Progenitor cell of endocrine pancreas (in vitro differentiated cells): ENCODE measurements at regions not wholly inside any gene's neighbourhood (a gene's known extent, or its start where the extent isn't known, plus 50 kb on each side); places are given as distances from the start of the nearest gene placed in this dataset.

Source experiments
- DNase-seq: peaks from one replicate; pipeline ENCODE4 v3.0.0; 2021; ENCODE audit warnings: low spot score; ENCODE audit not compliant: unreplicated experiment
- H3K27ac Mint-ChIP-seq: 2 replicates; pipeline ENCODE4 v1.8.0; 2021; ENCODE audit warnings: mild to moderate bottlenecking, moderate library complexity, mixed read lengths
- H3K27me3 Mint-ChIP-seq: 2 replicates; pipeline ENCODE4 v1.8.0; 2021; ENCODE audit warnings: mixed read lengths
- H3K36me3 Mint-ChIP-seq: 2 replicates; pipeline ENCODE4 v1.8.0; 2022; ENCODE audit warnings: mixed read lengths; ENCODE audit not compliant: insufficient read depth
- H3K4me1 Mint-ChIP-seq: 2 replicates; pipeline ENCODE4 v1.8.0; 2021; ENCODE audit warnings: low read depth, mixed read lengths
- H3K4me3 Mint-ChIP-seq: 2 replicates; pipeline ENCODE4 v1.8.0; 2021; ENCODE audit warnings: low read depth, mild to moderate bottlenecking, moderate library complexity, mixed read lengths
- H3K9me3 Mint-ChIP-seq: 2 replicates; pipeline ENCODE4 v1.8.0; 2021; ENCODE audit warnings: low read depth, mixed read lengths
- TF ChIP-seq, protein P1 (sequence below): fragments of 200-600 bp; sonication (generic); IDR thresholded peaks from one replicate; pipeline ENCODE4 v1.5.0; 2021; ENCODE audit warnings: antibody characterized with exemption, mild to moderate bottlenecking; ENCODE audit not compliant: unreplicated experiment

DNA sequence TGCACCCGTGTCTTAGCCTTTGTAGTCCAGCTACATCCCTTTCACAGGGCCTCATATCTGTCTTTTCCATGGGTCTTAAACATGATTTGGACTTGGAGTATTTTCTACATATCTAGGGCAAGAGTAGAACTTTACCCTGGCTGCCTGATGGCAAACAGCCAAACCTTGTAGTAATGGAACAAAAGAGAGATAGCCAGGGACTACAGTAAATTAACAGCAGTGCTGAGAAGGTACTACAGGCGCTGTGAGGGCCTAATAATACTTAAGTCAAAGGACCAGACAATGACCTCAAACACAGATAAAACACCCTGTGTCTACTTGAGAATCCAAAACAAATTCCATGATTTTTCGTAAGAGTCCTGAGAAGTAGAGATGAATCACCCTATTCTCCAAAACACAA lies 111.0 kb upstream of the WDR17 start:
- peaks cover 4% of the 10 kb centered on the region for H3K4me1 Mint-ChIP-seq
- no peaks in the 10 kb centered on the region for H3K36me3 Mint-ChIP-seq
- DNase-seq = no peak
- H3K4me3 Mint-ChIP-seq = no peak overlapping the region
- TF ChIP-seq, protein P1, sequence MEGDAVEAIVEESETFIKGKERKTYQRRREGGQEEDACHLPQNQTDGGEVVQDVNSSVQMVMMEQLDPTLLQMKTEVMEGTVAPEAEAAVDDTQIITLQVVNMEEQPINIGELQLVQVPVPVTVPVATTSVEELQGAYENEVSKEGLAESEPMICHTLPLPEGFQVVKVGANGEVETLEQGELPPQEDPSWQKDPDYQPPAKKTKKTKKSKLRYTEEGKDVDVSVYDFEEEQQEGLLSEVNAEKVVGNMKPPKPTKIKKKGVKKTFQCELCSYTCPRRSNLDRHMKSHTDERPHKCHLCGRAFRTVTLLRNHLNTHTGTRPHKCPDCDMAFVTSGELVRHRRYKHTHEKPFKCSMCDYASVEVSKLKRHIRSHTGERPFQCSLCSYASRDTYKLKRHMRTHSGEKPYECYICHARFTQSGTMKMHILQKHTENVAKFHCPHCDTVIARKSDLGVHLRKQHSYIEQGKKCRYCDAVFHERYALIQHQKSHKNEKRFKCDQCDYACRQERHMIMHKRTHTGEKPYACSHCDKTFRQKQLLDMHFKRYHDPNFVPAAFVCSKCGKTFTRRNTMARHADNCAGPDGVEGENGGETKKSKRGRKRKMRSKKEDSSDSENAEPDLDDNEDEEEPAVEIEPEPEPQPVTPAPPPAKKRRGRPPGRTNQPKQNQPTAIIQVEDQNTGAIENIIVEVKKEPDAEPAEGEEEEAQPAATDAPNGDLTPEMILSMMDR = no peak
- H3K27ac Mint-ChIP-seq = no peak overlapping the region
- no peaks in the 10 kb centered on the region for H3K9me3 Mint-ChIP-seq
- no peaks in the 10 kb centered on the region for H3K27me3 Mint-ChIP-seq

DNA sequence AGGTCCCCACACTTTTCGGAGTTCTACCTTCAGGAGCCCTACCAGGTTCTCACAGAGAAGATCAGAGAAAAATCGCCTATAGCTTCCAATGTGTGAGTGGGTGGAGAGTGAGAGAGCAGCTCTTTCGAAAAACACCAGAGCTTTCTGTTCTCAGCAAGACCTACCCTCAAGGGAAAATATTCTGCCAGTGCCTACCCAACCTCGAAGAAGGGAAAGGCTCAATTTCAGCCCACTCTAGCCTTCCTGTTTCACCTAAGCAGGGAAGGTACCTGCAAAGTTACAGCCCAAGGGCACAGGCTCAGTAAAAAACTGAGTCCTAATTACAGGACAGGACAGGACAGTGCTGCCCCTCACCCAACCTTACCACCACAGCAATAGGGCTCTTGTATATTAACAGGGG lies 104.0 kb upstream of the WDR17 start:
- TF ChIP-seq, protein P1 = no peak
- H3K9me3 Mint-ChIP-seq = peaks cover 3% of the 10 kb centered on the region
- H3K36me3 Mint-ChIP-seq = no peaks in the 10 kb centered on the region
- DNase-seq = no peak
- no peak overlapping the region for H3K27ac Mint-ChIP-seq
- no peaks in the 10 kb centered on the region for H3K27me3 Mint-ChIP-seq
- H3K4me3 Mint-ChIP-seq = no peak overlapping the region
- H3K4me1 Mint-ChIP-seq = peaks cover 4% of the 10 kb centered on the region

DNA sequence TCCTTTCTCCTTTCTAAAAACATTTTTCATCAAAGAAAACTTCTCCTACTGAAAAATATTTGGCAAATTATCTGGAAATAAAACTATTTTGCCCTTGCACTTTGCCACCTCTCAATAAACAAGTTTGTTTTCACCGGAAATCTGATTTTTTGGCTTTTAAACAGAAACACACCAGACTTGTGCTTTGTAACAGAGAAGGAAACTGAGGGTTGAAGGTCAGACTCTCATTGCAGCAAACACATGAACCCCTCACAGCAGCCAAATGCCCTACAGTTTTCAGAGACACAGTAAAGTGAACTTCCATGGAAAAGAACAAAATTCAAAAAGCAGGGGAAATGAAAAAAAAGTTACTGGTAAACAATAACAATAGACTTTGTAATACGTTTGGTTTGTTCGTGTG lies 95.6 kb upstream of the WDR17 start:
- peaks cover 18% of the 10 kb centered on the region for H3K9me3 Mint-ChIP-seq
- H3K4me3 Mint-ChIP-seq = no peak overlapping the region
- no peak for DNase-seq
- TF ChIP-seq, protein P1 = no peak
- H3K27ac Mint-ChIP-seq = no peak overlapping the region
- H3K36me3 Mint-ChIP-seq = no peaks in the 10 kb centered on the region
- no peaks in the 10 kb centered on the region for H3K4me1 Mint-ChIP-seq
- H3K27me3 Mint-ChIP-seq = no peaks in the 10 kb centered on the region

DNA sequence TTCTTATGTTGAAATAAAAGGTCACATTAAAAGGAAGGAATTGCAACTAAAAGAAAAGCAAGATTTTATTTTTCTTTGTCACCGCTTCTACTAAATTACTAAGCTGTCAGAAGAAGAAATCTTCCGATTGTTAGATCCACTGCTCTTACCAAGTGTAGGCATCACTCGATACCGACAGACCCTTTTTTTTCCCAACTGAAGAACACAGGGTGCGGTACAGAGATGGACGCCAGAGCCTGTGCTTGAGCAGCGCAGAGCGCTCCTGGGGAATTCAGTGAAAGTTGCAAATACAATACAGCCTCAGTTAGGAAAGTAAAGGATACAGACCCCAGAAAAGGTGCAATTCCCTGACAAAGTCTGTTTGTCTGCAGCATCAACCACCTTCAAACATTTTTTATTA lies 94.9 kb upstream of the WDR17 start:
- Mint-ChIP-seq H3K4me1 (no peaks in the 10 kb centered on the region), H3K36me3 (no peaks in the 10 kb centered on the region), H3K27ac (no peak overlapping the region), H3K27me3 (no peaks in the 10 kb centered on the region), H3K4me3 (no peak overlapping the region), H3K9me3 (peaks cover 18% of the 10 kb centered on the region)
- DNase-seq = no peak
- TF ChIP-seq, protein P1 = no peak

DNA sequence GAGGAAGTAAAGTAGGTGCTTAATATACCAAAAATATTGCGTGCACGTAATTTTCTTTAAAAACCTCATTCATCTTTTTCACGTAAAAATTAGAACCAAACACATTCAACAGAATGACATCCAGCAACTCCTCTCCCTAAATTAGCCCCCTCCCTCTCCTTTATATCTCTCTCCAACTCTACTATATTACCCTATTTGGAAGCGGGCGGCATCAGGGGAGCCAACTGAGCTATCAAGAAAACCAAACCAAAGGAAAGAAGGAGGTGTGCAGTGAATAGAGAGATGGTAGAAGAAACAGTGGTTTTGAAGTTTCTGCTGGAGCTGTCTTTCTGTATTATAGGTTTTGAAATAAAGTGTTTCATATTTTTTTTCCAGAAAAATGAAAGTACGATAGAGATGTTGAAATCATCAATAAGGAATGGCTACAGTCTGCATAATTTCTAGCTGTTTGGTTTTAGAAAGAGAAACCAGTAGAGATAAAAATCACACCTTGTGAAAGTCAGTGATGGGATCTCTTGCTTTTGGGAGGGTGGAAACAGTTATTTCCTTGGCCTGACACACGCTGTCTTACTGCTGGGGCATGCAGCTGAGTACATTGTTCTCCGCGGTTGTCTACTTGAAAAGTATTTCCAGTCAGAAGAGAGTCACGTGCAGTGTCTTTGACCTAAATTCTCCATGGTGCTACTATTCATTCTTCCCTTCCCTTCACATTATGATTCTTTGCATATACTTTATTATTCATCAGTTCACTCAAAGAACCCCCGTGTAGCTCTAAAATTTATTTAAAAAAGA lies 94.1 kb upstream of the WDR17 start:
- no peaks in the 10 kb centered on the region for H3K36me3 Mint-ChIP-seq
- no peak overlapping the region for H3K27ac Mint-ChIP-seq
- no peak overlapping the region for H3K4me3 Mint-ChIP-seq
- DNase-seq = no peak
- peaks cover 18% of the 10 kb centered on the region for H3K9me3 Mint-ChIP-seq
- no peaks in the 10 kb centered on the region for H3K27me3 Mint-ChIP-seq
- TF ChIP-seq, protein P1 = no peak
- H3K4me1 Mint-ChIP-seq = no peaks in the 10 kb centered on the region
